Endothelial cell (in vitro differentiated cells): ENCODE measurements at regions not wholly inside any gene's neighbourhood (a gene's known extent, or its start where the extent isn't known, plus 50 kb on each side); places are given as distances from the start of the nearest gene placed in this dataset.
A peak's percentile ranks its signal among the peaks of the same experiment; 100 is the strongest.
"Not testable (repeated sequence)": the region's sequence is repeated elsewhere in the genome, so short reads cannot be mapped to it uniquely, and the experiment has no call there.

Source experiments
- DNase-seq: peaks from one replicate; pipeline ENCODE4 v3.0.0; 2021; ENCODE audit warnings: low spot score
- H3K27ac Mint-ChIP-seq: one replicate; pipeline ENCODE4 v1.8.0; 2021; ENCODE audit warnings: mixed read lengths, inconsistent platforms; ENCODE audit not compliant: unreplicated experiment
- H3K27me3 Mint-ChIP-seq: one replicate; pipeline ENCODE4 v1.8.0; 2021; ENCODE audit warnings: mild to moderate bottlenecking, moderate library complexity, mixed read lengths, inconsistent platforms; ENCODE audit not compliant: unreplicated experiment
- H3K36me3 Mint-ChIP-seq: one replicate; pipeline ENCODE4 v1.8.0; 2021; ENCODE audit warnings: mild to moderate bottlenecking, low read depth, mixed read lengths, inconsistent platforms; ENCODE audit not compliant: unreplicated experiment
- H3K4me1 Mint-ChIP-seq: one replicate; pipeline ENCODE4 v1.8.0; 2021; ENCODE audit warnings: mild to moderate bottlenecking, mixed read lengths, inconsistent platforms; ENCODE audit not compliant: unreplicated experiment
- H3K4me3 Mint-ChIP-seq: one replicate; pipeline ENCODE4 v1.8.0; 2021; ENCODE audit warnings: mild to moderate bottlenecking, mixed read lengths, inconsistent platforms; ENCODE audit not compliant: unreplicated experiment
- H3K9me3 Mint-ChIP-seq: one replicate; pipeline ENCODE4 v1.8.0; 2021; ENCODE audit warnings: mixed read lengths, inconsistent platforms; ENCODE audit not compliant: unreplicated experiment
- TF ChIP-seq, protein P1 (sequence below): fragments of 200-600 bp; sonication (generic); IDR thresholded peaks from one replicate; pipeline ENCODE4 v1.5.0; 2021; ENCODE audit warnings: antibody characterized with exemption; ENCODE audit not compliant: unreplicated experiment

DNA sequence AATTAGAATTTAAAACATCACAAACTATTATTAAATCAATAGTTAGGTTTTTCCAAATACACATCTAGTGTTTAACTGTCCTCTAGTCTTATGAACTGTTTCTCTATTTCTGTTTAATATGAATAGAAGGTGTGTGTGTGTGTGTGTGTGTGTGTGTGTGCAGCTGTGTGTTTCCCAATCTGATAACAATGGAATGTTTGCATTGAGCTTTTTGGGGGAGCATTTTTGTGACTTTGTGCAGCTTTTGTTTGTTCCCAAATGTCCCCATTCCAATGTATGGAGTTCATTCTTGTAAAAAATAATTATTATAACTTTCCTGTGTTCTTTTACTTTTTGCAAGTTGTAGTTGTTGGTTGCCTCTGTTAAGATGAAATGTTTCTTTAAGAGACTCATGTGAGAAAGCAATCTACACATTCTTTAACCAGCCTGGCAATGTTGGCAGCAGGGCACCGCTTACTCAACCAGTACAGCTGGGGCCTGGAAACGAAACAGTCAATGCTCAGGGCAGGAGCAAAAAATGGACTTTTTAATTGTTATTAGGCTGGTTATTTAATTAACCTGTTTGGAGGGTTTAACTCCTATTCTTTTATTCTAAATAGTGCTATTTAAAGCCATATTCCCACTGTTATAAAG lies 354.3 kb downstream of the SRGAP2C start:
- no peaks in the 10 kb centered on the region for H3K4me1 Mint-ChIP-seq
- H3K27me3 Mint-ChIP-seq = no peaks in the 10 kb centered on the region
- H3K36me3 Mint-ChIP-seq = no peaks in the 10 kb centered on the region
- no peak overlapping the region for H3K27ac Mint-ChIP-seq
- no peaks in the 10 kb centered on the region for H3K9me3 Mint-ChIP-seq
- TF ChIP-seq, protein P1, sequence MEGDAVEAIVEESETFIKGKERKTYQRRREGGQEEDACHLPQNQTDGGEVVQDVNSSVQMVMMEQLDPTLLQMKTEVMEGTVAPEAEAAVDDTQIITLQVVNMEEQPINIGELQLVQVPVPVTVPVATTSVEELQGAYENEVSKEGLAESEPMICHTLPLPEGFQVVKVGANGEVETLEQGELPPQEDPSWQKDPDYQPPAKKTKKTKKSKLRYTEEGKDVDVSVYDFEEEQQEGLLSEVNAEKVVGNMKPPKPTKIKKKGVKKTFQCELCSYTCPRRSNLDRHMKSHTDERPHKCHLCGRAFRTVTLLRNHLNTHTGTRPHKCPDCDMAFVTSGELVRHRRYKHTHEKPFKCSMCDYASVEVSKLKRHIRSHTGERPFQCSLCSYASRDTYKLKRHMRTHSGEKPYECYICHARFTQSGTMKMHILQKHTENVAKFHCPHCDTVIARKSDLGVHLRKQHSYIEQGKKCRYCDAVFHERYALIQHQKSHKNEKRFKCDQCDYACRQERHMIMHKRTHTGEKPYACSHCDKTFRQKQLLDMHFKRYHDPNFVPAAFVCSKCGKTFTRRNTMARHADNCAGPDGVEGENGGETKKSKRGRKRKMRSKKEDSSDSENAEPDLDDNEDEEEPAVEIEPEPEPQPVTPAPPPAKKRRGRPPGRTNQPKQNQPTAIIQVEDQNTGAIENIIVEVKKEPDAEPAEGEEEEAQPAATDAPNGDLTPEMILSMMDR = no peak
- DNase-seq = no peak
- H3K4me3 Mint-ChIP-seq = no peak overlapping the region

DNA sequence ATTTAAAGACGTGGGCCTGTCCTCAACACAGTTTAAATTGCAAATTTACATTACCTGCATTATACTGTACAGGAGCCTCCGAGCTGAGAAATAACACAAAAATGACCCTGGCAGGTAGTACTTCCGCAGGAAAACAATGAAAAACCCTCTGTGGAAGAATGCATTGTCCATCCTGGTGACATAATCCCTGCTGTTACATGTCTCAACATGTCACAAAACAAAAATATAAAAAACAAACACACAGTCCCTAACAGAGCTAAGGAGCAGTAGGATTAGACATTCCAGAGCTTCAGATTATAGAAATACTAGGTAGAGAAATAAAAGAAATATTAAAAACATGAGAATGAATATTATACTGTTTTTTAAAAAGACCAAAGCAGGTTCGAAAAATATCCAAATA lies 359.2 kb downstream of the SRGAP2C start:
- H3K4me3 Mint-ChIP-seq, H3K36me3 Mint-ChIP-seq, H3K9me3 Mint-ChIP-seq, DNase-seq, H3K27me3 Mint-ChIP-seq, H3K4me1 Mint-ChIP-seq: not testable (repeated sequence)
- peak overlapping the region; percentile 96 for H3K27ac Mint-ChIP-seq

DNA sequence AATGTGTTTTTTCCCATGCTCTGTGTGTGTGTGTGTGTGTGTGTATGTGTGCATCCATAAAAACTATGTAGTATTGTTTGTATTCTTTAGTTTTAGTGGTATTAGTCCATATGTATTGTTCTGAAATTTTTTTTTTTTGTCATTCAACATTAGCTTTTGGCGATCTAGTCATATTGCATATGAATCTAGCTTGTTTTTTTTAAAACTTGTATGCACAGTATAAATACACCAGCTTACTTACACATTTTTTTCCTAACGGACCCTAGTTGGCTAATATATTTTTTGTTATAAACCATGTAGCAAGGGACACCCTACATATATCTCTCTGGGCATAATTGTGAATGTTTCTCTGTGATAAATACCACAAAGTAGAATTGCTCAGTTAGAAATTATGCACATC lies 359.7 kb downstream of the SRGAP2C start:
- no peak for DNase-seq
- Mint-ChIP-seq H3K4me3 (no peak overlapping the region), H3K27ac (peak overlapping the region; percentile 96), H3K27me3 (peaks cover 3% of the 10 kb centered on the region), H3K36me3 (no peaks in the 10 kb centered on the region), H3K9me3 (no peaks in the 10 kb centered on the region), H3K4me1 (peaks cover 3% of the 10 kb centered on the region)
- TF ChIP-seq, protein P1 = no peak

DNA sequence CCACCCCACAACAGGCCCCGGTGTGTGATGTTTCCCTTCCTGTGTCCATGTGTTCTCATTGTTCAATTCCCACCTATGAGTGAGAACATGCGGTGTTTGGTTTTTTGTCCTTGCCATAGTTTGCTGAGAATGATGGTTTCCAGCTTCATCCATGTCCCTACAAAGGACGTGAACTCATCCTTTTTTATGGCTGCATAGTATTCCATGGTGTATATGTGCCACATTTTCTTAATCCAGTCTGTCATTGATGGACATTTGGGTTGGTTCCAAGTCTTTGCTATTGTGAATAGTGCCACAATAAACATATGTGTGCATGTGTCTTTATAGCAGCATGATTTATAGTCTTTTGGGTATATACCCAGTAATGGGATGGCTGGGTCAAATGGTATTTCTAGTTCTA lies 361.1 kb downstream of the SRGAP2C start:
- H3K4me1 Mint-ChIP-seq, H3K27ac Mint-ChIP-seq, H3K36me3 Mint-ChIP-seq, H3K4me3 Mint-ChIP-seq, DNase-seq, H3K9me3 Mint-ChIP-seq, H3K27me3 Mint-ChIP-seq: not testable (repeated sequence)

DNA sequence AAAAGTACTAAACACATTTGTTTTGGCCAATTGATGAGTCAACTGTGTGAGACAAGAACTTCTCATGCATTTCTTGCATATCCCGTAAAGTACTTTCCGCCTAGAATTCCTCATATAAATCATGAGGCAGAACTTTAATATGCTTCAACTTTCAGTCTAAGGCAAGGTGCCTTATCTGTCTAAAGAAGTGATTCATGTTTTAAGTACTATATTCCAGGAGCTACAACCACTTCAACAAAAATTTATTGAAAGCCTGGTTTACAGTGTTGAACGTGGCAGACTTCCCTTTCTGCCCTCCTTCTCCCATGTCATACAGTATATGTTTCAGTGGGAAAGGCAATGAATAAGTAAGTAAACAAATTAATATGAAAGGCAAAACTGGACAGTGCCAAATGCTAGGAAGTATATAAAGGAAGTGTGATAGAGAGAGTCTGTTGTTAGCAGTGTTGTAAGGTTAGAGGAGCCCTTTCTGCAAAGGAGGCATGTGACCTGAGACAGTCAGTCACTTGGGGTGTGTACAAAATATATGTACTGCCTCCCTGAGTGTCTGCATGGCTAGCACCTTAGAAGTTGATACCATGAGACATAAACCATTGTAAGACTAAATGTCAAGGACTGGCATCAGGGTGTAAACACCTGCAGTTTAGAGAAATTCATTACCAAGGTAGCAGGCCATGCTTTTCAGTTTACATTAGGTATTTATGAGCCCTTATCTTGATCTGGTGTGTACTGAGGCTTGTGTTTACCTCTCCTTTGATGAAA lies 362.2 kb downstream of the SRGAP2C start:
- TF ChIP-seq, protein P1 = no peak
- Mint-ChIP-seq H3K27ac (no peak overlapping the region), H3K4me1 (peaks cover 3% of the 10 kb centered on the region), H3K36me3 (no peaks in the 10 kb centered on the region), H3K27me3 (peaks cover 3% of the 10 kb centered on the region), H3K9me3 (no peaks in the 10 kb centered on the region), H3K4me3 (no peak overlapping the region)
- no peak for DNase-seq

DNA sequence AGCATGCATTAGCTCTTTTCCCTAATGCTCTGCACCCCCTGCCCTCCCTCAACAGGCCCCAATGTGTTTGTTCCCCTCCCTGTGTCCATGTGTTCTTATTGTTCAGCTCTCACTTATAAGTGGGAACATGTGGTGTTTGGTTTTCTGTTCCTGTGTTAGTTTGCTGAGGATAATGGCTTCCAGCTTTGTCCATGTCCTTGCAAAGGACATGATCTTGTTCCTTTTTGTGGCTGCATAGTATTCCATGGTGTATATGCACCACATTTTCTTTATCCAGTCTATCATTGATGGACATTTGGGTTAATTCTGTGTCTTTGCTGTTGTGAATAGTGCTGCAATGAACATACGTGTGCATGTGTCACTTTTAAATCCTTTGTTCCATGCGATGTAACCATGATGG lies 363.0 kb downstream of the SRGAP2C start:
- H3K36me3 Mint-ChIP-seq, H3K4me3 Mint-ChIP-seq, H3K4me1 Mint-ChIP-seq, DNase-seq, H3K27ac Mint-ChIP-seq, H3K27me3 Mint-ChIP-seq, H3K9me3 Mint-ChIP-seq: not testable (repeated sequence)

DNA sequence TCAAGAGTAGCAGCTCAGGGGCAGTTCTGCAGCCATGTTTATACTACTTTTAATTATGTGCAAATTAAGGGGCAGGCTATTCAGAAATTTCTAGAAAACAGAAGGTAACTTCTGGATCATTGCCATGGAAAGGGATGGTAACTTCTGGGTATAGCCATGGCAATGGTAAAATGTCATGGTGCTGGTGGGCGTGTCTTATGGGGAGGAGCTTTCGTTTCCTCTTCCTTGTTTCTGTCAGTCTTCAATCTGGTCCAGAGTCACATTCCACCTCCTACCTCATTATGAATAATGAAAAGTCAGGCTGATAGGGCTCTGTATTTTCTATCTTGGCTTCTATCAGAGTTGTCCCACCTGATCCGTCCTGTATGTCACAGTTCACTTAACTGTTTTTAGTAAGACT lies 366.0 kb downstream of the SRGAP2C start:
- not testable (repeated sequence) for H3K9me3 Mint-ChIP-seq, H3K4me1 Mint-ChIP-seq, DNase-seq, H3K27ac Mint-ChIP-seq, H3K4me3 Mint-ChIP-seq, H3K27me3 Mint-ChIP-seq, H3K36me3 Mint-ChIP-seq

DNA sequence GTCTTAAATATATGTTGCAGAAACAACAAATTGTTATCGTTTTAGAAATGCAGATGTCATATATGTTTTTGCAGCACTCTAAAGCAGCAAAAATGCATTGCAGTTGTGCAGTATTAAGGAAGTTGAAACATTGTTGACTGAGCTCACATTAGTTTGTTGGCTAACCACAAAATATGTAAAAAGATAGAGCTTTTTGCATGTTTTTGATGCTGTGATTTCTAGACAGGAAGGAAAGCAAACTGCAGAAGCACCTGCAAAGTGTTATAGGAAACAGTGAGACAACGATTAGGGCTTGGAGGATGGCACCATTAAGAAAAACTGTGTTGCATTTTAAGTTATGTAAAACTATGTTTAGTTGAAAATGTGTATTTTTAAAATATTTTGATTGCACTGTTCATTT lies 366.7 kb downstream of the SRGAP2C start:
- H3K4me3 Mint-ChIP-seq, H3K27me3 Mint-ChIP-seq, DNase-seq, H3K36me3 Mint-ChIP-seq, H3K27ac Mint-ChIP-seq, H3K9me3 Mint-ChIP-seq, H3K4me1 Mint-ChIP-seq: not testable (repeated sequence)

DNA sequence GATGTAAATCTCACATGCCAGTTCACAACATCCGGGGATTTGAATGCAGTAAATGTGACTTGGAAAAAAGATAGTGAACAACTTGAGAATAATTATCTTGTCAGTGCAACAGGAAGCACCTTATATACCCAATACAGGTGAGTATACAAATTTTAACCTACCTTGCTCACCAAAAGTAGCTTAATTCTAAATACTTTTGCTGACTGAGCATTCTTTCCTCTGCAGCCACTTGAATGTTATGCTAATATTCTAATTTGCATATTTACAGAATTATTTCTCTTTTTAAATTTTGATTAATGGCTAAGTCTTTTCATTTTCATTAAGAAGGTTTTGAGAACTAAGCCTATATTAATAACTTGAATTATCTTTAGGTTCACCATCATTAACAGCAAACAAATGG lies 371.8 kb downstream of the SRGAP2C start:
- not testable (repeated sequence) for H3K27ac Mint-ChIP-seq, DNase-seq, H3K27me3 Mint-ChIP-seq, H3K4me1 Mint-ChIP-seq, H3K36me3 Mint-ChIP-seq, H3K9me3 Mint-ChIP-seq, H3K4me3 Mint-ChIP-seq
